Fibroblast of mammary gland (primary cell): ENCODE measurements at regions not wholly inside any gene's neighbourhood (a gene's known extent, or its start where the extent isn't known, plus 50 kb on each side); places are given as distances from the start of the nearest gene placed in this dataset.

Experiments used
- DNase-seq: peaks from one replicate; pipeline ENCODE4 v3.0.0-alpha.2; 2010; ENCODE audit warnings: low read depth
- H3K4me3 ChIP-seq: 2 replicates; pipeline ENCODE4 v1.5.1; 2011; ENCODE audit warnings: low read depth, mild to moderate bottlenecking, low read length, moderate library complexity; ENCODE audit not compliant: control insufficient read depth
- TF ChIP-seq, protein P1 (sequence below): conservative IDR thresholded peaks from 2 replicates; pipeline ENCODE4 v1.5.1; 2011; ENCODE audit warnings: low read depth, low read length, inconsistent platforms; ENCODE audit not compliant: control insufficient read depth, insufficient read depth

DNA sequence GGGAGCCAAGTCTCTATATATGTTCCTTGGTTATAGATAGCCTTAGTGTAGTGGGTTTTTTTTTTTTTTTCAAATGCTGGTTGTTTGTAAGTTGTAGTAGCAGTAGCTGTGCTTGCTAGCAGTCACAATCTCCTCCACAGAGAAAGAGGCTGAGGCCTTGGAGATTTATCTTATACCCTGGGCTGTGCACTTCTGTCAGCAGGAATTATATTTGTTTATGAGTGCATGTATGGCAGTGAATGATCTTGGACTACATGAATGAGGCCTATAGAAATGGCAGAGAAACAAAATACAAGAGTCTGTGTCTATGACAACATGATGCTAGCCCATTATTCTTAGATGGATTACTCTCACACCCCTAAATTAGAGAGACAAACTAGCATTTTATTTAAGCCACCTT, 1674.2 kb upstream of the ADGRL3 start:
- TF ChIP-seq, protein P1, sequence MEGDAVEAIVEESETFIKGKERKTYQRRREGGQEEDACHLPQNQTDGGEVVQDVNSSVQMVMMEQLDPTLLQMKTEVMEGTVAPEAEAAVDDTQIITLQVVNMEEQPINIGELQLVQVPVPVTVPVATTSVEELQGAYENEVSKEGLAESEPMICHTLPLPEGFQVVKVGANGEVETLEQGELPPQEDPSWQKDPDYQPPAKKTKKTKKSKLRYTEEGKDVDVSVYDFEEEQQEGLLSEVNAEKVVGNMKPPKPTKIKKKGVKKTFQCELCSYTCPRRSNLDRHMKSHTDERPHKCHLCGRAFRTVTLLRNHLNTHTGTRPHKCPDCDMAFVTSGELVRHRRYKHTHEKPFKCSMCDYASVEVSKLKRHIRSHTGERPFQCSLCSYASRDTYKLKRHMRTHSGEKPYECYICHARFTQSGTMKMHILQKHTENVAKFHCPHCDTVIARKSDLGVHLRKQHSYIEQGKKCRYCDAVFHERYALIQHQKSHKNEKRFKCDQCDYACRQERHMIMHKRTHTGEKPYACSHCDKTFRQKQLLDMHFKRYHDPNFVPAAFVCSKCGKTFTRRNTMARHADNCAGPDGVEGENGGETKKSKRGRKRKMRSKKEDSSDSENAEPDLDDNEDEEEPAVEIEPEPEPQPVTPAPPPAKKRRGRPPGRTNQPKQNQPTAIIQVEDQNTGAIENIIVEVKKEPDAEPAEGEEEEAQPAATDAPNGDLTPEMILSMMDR, result no peak
- H3K4me3 ChIP-seq, result no peak overlapping the region
- DNase-seq, result no peak

DNA sequence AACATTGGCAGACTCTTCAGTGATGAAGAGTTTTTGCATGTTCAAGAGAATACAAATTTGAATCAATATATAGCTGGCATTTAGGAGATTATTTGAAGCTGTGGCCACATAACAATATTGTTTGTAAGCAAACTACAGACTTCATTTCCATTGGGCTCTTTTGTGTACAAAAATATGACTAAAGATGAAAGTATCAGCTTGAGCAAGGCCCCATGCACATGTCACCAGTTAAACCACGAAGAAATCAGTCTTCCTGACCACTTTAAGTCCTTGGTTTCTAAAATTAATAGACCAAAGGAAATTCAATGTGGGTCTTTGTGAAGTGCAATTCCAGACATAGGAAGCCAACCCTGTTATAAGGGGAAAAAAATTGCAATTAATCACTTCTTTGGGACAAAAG, 1664.6 kb upstream of the ADGRL3 start:
- DNase-seq, result no peak
- TF ChIP-seq, protein P1, result no peak
- no peak overlapping the region for H3K4me3 ChIP-seq

DNA sequence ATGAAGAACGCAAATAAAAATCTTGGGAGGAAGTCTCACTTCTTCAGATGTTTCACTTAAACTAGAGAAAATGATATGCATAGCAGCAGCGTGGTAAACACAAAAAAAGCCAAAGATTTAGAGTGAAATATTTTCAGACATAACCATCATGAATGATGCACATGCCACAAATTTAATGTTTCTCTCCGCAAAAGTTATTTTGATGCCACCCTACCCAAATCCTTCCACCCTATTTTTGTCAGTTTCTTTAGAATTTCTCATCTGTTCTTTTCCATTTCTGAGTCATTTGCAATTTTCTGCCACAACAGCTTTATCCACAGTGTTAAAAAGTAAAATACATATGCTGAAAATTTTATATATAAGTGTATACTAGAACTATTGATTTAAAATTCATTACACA, 1663.7 kb upstream of the ADGRL3 start:
- DNase-seq, result no peak
- no peak overlapping the region for H3K4me3 ChIP-seq
- TF ChIP-seq, protein P1, result no peak

- no peak overlapping the region for H3K4me3 ChIP-seq
- DNase-seq, result no peak
- TF ChIP-seq, protein P1, result no peak
These were observed 1662.8 kb upstream of the ADGRL3 start for GRCh38 chr4:59537246-59537886.

DNA sequence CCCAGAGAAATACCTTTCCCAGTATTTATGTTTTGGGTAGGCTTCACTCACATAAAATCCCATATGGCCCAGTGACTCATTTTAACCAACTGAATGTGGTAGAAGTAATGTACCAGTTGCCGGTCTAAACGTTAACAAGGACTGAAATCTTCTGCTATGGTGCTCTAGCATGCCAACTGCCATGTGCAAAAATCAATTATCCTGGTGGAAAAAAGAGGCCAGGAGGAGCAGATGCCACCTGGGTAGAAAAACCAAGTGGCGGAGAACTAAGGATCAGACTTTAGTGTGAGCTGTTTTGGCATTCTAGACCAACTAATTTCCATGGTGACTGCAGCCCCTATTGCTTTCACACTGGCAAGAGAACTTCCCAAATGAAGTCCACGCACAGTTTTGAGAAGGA, 1660.7 kb upstream of the ADGRL3 start:
- DNase-seq, result no peak
- TF ChIP-seq, protein P1, result no peak
- H3K4me3 ChIP-seq, result no peak overlapping the region

DNA sequence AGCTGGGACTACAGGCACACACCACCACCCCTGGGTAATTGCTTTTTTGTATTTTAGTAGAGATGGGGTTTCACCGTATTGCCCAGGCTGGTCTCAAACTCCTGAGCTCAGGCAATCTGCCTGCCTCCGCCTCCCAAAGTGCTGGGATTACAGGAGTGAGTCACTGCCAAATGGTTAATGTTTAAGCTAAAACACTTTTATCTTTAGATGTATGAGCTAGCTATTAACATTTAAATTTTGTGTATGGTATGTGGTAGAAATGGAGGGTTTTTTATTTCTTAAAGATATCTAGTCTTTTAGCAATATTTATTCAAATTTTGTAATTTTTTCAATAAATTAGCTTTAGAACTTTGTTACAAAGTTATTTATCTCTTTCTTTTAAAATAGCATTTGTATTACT, 1659.8 kb upstream of the ADGRL3 start:
- no peak for DNase-seq
- H3K4me3 ChIP-seq, result no peak overlapping the region
- TF ChIP-seq, protein P1, result no peak
